Neural progenitor cell (in vitro differentiated cells): ENCODE measurements at regions not wholly inside any gene's neighbourhood (a gene's known extent, or its start where the extent isn't known, plus 50 kb on each side); places are given as distances from the start of the nearest gene placed in this dataset.

ENCODE experiments used
- DNase-seq: peaks from one replicate; pipeline ENCODE4 v3.0.0-alpha.2; 2016; ENCODE audit warnings: low spot score
- H2AFZ ChIP-seq: fragments of 200-600 bp; sonication (generic); replicated peaks from 2 replicates; pipeline ENCODE4 v1.6.1; 2016; ENCODE audit warnings: antibody characterized with exemption
- H3F3A ChIP-seq: fragments of 200-600 bp; sonication (generic); 2 replicates; pipeline ENCODE4 v1.6.1; 2016; ENCODE audit warnings: antibody characterized with exemption, low read depth
- H3K27ac ChIP-seq: fragments of 200-600 bp; sonication (generic); 2 replicates; pipeline ENCODE4 v1.5.1; 2016; ENCODE audit warnings: mild to moderate bottlenecking
- H3K27me3 ChIP-seq: fragments of 200-600 bp; sonication (generic); 2 replicates; pipeline ENCODE4 v1.6.1; 2016; ENCODE audit warnings: mild to moderate bottlenecking, moderate library complexity
- H3K36me3 ChIP-seq: fragments of 200-600 bp; sonication (generic); 2 replicates; pipeline ENCODE4 v1.5.1; 2016
- H3K4me1 ChIP-seq: fragments of 200-600 bp; sonication (generic); 2 replicates; pipeline ENCODE4 v1.6.1; 2016; ENCODE audit warnings: mixed run types
- H3K4me2 ChIP-seq: fragments of 200-600 bp; sonication (generic); 2 replicates; pipeline ENCODE4 v1.6.1; 2016
- H3K4me3 ChIP-seq: fragments of 200-600 bp; sonication (generic); 2 replicates; pipeline ENCODE4 v1.5.1; 2016
- H3K79me2 ChIP-seq: fragments of 200-600 bp; sonication (generic); 2 replicates; pipeline ENCODE4 v1.6.1; 2016; ENCODE audit warnings: low read depth
- H3K9ac ChIP-seq: fragments of 200-600 bp; sonication (generic); 2 replicates; pipeline ENCODE4 v1.6.1; 2016
- H3K9me3 ChIP-seq: fragments of 200-600 bp; sonication (generic); 2 replicates; pipeline ENCODE4 v1.5.1; 2016; ENCODE audit warnings: low read depth
- H4K20me1 ChIP-seq: fragments of 200-600 bp; sonication (generic); 2 replicates; pipeline ENCODE4 v1.6.1; 2016; ENCODE audit warnings: low read depth
- H3K27ac Mint-ChIP-seq: 3 replicates; pipeline ENCODE4 v1.8.0; 2021; ENCODE audit warnings: mixed read lengths
- H3K27me3 Mint-ChIP-seq: 2 replicates; pipeline ENCODE4 v1.8.0; 2022; ENCODE audit warnings: low read depth, mild to moderate bottlenecking, inconsistent platforms, moderate library complexity, mixed read lengths; ENCODE audit not compliant: insufficient read depth
- H3K36me3 Mint-ChIP-seq: 3 replicates; pipeline ENCODE4 v1.8.0; 2021; ENCODE audit warnings: mixed read lengths
- H3K4me1 Mint-ChIP-seq: 3 replicates; pipeline ENCODE4 v1.8.0; 2021; ENCODE audit warnings: mixed read lengths
- H3K4me3 Mint-ChIP-seq: 3 replicates; pipeline ENCODE4 v1.8.0; 2021; ENCODE audit warnings: mild to moderate bottlenecking, moderate library complexity, mixed read lengths
- H3K9me3 Mint-ChIP-seq: 3 replicates; pipeline ENCODE4 v1.8.0; 2020; ENCODE audit warnings: mixed read lengths
- EZH2 ChIP-seq: fragments of 200-600 bp; sonication (generic); IDR thresholded peaks from 2 replicates; pipeline ENCODE4 v1.6.1; 2017; ENCODE audit warnings: antibody characterized with exemption, mild to moderate bottlenecking, moderate library complexity
- EZH2phosphoT487 ChIP-seq: fragments of 200-600 bp; sonication (generic); IDR thresholded peaks from 2 replicates; pipeline ENCODE4 v1.6.1; 2017; ENCODE audit warnings: antibody characterized with exemption
- TF ChIP-seq, protein P1 (sequence below): fragments of 200-600 bp; sonication (generic); IDR thresholded peaks from 2 replicates; pipeline ENCODE4 v1.5.1; 2017; ENCODE audit warnings: antibody characterized with exemption, mild to moderate bottlenecking

DNA sequence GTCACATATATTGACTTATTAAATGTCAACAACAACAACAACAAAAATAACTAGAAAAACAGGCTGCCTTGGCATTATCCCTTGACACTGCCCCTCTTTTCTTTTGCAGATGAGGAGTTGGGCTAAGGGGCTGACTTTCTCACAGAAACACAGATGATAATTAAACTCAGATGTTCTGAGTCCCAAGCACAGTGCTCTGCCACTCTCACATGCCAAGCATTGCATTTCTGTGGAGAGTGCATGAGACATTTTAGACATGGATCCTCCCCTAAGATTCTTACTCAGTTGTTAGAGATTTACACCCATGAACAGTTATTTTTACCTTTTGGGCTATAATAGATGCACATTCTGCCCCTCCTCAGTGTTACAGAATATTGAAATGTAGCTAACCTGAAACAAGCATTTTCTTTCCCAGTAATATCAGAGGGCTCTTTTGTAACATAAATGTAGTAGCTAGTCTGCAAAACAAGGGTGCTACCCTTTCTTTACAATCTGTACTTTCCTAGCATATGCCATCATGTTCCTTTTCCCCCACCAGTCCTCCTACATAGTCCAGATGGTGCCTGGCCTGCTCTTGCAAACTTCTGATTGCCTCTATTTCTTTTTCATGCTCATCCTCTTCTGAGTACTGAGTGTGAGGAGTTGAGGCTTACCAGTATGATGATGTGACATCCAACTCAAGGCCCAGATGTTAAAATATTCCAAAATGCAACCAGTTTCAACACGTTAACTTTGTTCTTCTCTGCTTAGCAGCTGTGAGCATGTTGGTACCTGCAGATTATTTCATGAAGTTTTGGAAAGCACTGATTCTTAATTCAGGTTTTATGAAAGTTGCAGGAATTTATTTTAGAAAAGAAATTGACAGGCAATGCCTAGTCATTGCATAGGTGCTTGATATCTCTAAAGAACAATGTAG is 125.0 kb upstream of the ATP2B1 start:
- no peak overlapping the region for H3K4me3 ChIP-seq
- no peak overlapping the region for H3K9ac ChIP-seq
- H3F3A ChIP-seq, result no peaks in the 10 kb centered on the region
- no peaks in the 10 kb centered on the region for H4K20me1 ChIP-seq
- Mint-ChIP-seq H3K4me3 (no peak overlapping the region), H3K27me3 (no peaks in the 10 kb centered on the region), H3K36me3 (no peaks in the 10 kb centered on the region), H3K9me3 (no peaks in the 10 kb centered on the region), H3K4me1 (peaks cover 8% of the 10 kb centered on the region), H3K27ac (no peak overlapping the region)
- H3K9me3 ChIP-seq, result no peaks in the 10 kb centered on the region
- no peaks in the 10 kb centered on the region for H3K36me3 ChIP-seq
- no peaks in the 10 kb centered on the region for H3K27me3 ChIP-seq
- H3K27ac ChIP-seq, result no peak overlapping the region
- no peaks in the 10 kb centered on the region for H3K79me2 ChIP-seq
- no peak overlapping the region for H3K4me2 ChIP-seq
- TF ChIP-seq, protein P1, sequence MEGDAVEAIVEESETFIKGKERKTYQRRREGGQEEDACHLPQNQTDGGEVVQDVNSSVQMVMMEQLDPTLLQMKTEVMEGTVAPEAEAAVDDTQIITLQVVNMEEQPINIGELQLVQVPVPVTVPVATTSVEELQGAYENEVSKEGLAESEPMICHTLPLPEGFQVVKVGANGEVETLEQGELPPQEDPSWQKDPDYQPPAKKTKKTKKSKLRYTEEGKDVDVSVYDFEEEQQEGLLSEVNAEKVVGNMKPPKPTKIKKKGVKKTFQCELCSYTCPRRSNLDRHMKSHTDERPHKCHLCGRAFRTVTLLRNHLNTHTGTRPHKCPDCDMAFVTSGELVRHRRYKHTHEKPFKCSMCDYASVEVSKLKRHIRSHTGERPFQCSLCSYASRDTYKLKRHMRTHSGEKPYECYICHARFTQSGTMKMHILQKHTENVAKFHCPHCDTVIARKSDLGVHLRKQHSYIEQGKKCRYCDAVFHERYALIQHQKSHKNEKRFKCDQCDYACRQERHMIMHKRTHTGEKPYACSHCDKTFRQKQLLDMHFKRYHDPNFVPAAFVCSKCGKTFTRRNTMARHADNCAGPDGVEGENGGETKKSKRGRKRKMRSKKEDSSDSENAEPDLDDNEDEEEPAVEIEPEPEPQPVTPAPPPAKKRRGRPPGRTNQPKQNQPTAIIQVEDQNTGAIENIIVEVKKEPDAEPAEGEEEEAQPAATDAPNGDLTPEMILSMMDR, result no peak
- TF ChIP-seq EZH2phosphoT487, result no peak
- H3K4me1 ChIP-seq, result peaks cover 11% of the 10 kb centered on the region
- DNase-seq, result no peak
- H2AFZ ChIP-seq, result peak overlapping the region; percentile 40

DNA sequence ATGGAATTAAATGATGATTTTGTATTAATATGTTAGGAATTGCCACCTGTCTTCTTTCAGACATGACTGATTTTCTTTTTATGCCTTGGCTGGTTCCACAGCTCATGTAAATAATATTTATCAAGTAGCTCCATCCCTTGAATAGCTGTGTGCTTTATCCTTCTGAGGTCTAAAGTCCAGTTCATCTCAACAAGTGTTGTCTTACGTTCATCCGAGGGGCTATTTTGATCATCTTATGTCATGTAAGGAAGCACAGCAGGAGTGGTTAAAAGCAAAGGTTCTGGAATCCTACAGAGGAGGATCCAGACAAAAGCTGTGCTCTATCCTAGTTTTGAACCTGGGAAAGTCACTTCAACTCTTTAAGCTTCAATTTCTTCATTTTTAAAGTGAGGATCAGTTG is 123.7 kb upstream of the ATP2B1 start:
- TF ChIP-seq EZH2phosphoT487 (no peak), EZH2 (no peak)
- TF ChIP-seq, protein P1, result no peak
- peaks cover 18% of the 10 kb centered on the region for H3K4me1 ChIP-seq
- Mint-ChIP-seq H3K27me3 (no peaks in the 10 kb centered on the region), H3K9me3 (no peaks in the 10 kb centered on the region), H3K36me3 (no peaks in the 10 kb centered on the region), H3K27ac (no peak overlapping the region), H3K4me1 (peaks cover 13% of the 10 kb centered on the region), H3K4me3 (no peak overlapping the region)
- peak overlapping the region; percentile 30 for H2AFZ ChIP-seq
- H3K4me2 ChIP-seq, result no peak overlapping the region
- H3K9ac ChIP-seq, result no peak overlapping the region
- H3F3A ChIP-seq, result no peaks in the 10 kb centered on the region
- H3K9me3 ChIP-seq, result no peaks in the 10 kb centered on the region
- no peaks in the 10 kb centered on the region for H3K27me3 ChIP-seq
- no peaks in the 10 kb centered on the region for H3K36me3 ChIP-seq
- no peak overlapping the region for H3K4me3 ChIP-seq
- no peaks in the 10 kb centered on the region for H3K79me2 ChIP-seq
- H3K27ac ChIP-seq, result no peak overlapping the region
- no peak for DNase-seq
- H4K20me1 ChIP-seq, result no peaks in the 10 kb centered on the region

DNA sequence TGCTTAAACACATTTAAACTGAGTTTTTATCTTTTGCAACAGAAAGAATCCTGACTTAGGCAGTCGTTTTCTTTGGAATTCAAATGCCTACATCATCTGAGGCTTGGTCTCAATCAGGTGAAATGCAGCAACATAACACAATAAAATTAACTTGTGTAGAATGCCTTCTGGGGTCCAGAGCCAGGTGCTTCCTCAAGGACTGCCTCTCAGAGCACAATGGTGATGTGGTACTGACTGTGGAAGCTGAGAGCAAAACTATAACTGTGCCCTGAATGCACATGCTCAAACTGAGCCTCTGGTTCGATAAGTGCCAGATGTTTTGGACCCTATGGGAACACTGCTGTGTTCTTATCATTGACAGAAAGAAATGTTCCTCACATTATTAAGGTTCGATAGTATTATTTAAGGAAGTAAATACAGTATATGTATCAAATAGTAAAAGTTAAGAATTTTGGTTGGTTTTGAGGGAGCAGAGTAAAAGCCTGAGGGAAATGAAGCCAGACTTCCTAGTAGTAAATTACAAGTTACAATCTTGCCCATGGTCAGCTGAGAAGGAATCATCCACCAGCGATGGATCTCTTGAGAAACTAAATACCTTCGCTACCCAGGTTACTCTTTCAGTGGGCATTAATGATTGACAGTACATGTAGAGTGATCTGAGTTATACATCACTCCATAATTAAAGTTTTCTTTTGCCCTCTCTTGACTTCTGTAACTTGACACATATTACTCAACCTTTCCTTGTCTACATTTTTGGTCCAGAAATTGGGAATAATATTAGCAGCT is 122.9 kb upstream of the ATP2B1 start:
- Histone ChIP-seq H3K27me3 (no peaks in the 10 kb centered on the region), H3K36me3 (no peaks in the 10 kb centered on the region), H3K4me3 (no peak overlapping the region), H2AFZ (no peak overlapping the region), H3K9me3 (no peaks in the 10 kb centered on the region), H3K9ac (no peak overlapping the region), H3F3A (no peaks in the 10 kb centered on the region), H3K4me1 (peaks cover 20% of the 10 kb centered on the region), H4K20me1 (no peaks in the 10 kb centered on the region), H3K79me2 (no peaks in the 10 kb centered on the region), H3K4me2 (no peak overlapping the region), H3K27ac (no peak overlapping the region)
- TF ChIP-seq, protein P1, result no peak
- TF ChIP-seq EZH2, result no peak
- no peak for TF ChIP-seq EZH2phosphoT487
- no peak for DNase-seq
- H3K27me3 Mint-ChIP-seq, result no peaks in the 10 kb centered on the region
- H3K36me3 Mint-ChIP-seq, result no peaks in the 10 kb centered on the region
- no peaks in the 10 kb centered on the region for H3K9me3 Mint-ChIP-seq
- H3K27ac Mint-ChIP-seq, result no peak overlapping the region
- no peak overlapping the region for H3K4me3 Mint-ChIP-seq
- peaks cover 13% of the 10 kb centered on the region for H3K4me1 Mint-ChIP-seq
